ENCODE measurements at regions not wholly inside any gene's neighbourhood (a gene's known extent, or its start where the extent isn't known, plus 50 kb on each side); places are given as distances from the start of the nearest gene placed in this dataset.
"Not testable (repeated sequence)": the region's sequence is repeated elsewhere in the genome, so short reads cannot be mapped to it uniquely, and the experiment has no call there.

DNA sequence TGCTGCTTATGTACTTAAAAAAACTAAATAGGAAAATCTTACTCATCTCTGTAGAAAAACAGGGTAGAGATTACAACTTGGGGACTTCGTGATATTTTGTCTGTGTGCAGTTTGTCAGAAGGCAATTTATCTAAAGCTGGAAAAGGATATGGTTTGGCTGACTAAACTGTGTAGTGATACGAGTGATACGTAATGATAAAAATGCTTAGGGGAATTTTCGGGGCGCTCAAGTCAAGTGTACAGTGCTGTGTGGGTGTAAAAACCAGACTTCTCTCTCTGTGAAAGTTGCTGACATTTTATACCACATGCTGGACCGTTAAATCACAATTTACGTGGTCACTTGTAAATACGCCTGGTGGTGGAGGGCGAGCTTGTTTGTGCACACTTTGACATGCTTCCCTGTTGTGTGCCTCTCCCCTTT is 221.7 kb downstream of the KCNRG start:
- DNase-seq = no peak

DNA sequence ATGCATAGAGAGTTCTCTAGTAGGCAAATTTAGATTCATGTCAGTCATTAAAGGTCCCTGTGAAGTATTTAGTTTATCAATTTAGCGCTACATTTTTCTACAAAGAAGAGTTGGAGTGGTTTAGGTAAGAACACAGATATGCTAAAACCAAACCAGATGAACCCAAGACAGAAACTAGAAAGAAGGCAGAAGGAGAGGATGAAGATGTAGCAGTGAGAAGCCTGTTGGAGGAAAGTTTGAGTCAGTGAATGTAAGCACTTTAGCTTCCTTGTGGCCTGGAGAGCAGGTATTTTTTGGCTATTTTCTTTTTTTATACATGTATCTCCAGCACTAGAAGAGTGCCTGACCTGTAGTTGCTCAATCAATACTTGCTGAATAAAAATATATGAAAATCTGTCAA is 223.7 kb downstream of the KCNRG start:
- no peak for DNase-seq

GRCh38 chr13:50241479-50241878 is 226.2 kb downstream of the KCNRG start:
- DNase-seq = no peak

DNA sequence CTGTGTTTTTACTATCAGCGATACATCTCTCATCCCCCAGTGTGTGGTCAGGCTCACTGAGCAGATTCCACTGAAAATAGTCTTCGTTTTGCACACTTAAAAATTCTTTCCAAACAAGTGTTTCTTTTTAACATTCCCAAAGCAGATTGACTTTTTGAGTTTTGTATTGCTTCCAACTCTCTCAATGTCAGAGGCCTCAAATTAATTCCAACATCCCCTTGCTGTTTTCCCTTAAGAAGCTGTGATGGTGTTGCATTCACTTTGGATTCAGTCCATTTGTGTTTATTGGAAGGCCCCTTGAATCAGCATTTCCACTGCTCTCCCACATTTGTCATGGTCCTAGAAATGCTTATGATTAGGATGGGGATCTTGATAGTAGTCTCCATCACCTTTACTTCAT is 228.7 kb downstream of the KCNRG start:
- DNase-seq = no peak

GRCh38 chr13:50244355-50244712 is 229.1 kb downstream of the KCNRG start:
- DNase-seq = no peak

DNA sequence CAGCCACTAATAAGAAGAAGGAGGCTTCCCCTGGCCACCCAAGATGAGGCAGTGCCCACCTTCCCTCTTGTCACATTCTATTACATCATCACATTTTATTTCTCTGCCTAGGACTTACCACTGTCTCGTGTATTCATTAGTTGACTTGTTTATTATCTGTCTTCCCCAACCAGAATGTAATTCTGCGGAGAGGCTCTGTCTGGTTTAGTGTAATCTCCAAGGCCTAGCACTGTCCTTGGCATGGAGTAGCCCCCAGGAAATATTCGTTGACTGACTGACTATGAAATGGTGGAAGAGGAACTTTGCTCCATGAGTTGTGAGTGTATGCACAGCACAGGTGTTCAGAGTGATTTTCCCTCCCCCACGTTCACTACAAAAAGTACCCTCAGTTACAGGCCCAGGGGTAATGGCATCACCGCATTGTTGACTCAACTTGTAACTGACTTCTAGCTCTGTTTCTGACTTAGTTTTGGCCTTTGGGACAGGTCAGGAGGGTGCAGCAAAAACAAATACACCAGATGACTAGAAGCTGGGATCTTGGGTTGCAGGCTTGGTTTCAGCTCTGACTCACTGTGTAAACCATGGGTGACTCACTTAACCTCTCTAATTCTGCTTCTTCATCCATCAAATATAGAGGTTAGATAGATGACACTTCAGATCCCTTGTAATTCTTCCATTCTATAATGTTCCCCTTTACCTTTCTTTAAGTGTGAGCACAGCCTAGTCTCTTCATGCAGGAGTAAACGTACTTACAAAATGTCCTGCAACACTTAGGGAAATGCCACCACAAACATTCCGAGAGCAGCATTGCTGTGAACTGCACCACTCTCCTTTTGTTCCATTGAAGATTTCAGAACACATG is 229.7 kb downstream of the KCNRG start:
- peak; percentile 91 for DNase-seq

DNA sequence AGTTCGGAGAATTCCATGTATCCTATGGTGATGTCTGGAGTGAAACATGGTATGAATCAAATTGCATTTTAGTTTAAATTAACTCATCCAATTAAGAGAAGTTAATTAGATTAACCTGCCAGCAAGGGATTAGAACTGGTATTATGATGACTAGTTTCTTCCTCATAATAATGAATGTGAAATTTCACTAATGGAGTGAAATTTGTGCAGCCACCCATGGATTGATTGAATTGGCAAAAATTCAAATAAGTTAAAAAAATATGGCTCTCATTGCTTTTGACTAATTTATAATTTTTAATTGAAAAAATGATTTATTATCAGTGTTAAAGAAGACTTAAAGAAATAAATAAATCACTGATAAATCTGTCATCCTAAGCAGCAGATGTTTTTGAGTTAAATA is 232.0 kb downstream of the KCNRG start:
- DNase-seq = no peak

DNA sequence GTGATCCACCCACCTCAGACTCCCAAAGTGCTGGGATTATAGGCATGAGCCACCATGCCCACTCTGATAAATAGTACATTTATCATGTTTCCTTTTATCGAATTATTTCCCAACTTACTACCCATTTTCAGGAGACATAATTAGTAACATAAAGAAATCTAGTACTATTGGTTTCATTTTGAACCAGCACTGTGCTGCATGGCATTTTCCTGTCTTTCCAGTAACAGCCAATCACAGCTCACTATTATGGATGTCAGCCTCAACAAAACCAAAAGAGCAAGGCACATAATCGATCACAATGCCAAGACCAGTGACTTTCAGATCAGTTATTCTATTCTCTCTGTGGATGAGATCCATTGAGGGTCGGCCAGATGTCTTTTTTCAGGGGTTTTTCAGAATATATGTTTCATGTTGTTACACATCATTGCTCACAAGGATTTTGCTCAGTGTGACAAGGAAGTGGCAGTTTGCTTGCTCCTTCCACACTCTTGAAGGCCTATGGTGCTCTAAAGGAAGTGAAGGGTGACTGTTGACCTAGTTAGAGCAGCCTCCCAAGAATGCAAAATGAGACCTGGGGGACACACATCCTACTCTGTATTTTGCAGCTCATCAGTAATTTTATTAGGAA is 233.4 kb downstream of the KCNRG start:
- no peak for DNase-seq

DNA sequence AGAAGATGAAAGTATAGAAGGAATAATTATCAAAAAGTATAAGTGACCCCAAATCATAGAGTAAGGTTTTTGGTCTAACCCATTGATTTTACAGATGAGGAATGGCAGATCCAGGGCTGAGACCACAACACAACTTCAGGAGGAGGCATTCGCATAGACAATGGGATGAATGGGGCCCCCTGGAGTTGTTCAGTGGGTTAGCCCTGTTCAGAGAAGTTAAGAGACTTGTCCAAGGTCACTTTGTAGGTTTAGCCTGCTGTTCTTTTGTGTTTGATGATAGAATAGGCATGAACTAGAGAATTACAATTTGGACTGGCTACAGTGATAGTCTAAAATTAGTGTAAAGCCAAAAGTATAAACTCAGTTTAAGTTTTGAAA is 233.9 kb downstream of the KCNRG start:
- no peak for DNase-seq

GRCh38 chr13:50250401-50250800 is 235.2 kb downstream of the KCNRG start:
- DNase-seq = no peak

GRCh38 chr13:50255639-50256038 is 240.4 kb downstream of the KCNRG start:
- no peak for DNase-seq

DNA sequence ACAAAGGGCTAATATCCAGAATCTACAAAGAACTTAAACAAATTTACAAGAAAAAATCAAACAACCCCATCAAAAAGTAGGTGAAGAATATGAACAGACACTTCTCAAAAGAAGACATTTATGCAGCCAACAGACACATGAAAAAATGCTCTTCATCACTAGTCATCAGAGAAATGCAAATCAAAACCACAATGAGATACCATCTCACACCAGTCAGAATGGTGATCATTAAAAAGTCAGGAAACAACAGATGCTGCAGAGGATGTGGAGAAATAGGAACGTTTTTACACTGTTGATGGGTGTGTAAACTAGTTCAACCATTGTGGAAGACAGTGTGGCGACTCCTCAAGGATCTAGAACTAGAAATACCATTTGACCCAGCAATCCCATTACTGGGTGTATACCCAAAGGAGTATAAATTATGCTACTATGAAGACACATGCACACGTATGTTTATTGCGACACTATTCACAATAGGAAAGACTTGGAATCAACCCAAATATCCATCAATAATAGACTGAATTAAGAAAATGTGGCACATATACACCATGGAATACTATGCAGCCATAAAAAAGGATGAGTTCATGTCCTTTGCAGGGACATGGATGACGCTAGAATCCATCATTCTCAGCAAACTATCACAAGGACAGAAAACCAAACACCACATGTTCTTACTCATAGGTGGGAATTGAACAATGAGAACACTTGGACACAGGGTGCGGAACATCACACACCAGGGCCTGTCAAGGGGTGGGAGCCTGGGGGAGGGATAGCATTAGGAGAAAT is 241.5 kb downstream of the KCNRG start:
- DNase-seq = not testable (repeated sequence)

- no peak for DNase-seq
Observed at GRCh38 chr13:50257646-50258045, 242.4 kb downstream of the KCNRG start.

DNA sequence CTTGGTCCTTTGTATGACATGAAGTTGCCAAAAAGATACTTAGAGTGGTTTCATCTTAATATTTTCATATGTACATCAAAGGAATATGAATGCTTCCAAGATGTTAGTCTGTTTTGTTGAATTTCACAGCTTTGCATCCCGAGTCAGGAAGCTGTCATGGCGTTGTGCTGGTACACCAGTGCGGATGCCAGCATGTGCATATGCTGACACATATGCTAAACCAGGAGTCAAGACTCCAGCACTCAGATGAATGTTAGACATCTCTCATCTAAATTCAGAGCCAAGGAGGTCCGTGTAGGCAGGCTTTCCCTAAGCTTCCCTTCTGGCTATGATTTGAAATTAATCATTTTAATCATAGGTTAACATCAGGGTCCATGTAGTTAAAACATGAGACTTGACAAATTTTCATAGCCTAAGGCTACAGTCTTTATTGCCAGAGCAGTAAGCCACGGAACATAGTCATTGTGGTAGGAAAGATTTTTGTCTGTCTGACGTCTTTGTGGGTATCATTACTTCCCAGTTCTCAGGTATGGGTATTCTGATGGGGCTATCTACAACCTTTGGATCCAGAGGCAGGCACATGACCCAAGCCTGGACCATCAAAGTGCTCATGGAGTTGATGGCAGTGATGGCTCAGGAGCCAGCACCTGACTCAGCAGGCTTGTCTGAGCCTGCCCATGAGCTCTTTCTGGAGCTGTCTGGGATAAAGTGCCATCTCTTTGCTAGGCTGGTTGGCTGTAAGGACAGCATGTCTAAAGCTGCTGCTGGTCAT is 246.1 kb downstream of the KCNRG start:
- DNase-seq = no peak

- DNase-seq = no peak
Observed at GRCh38 chr13:50267066-50267465, 251.8 kb downstream of the KCNRG start.

DNA sequence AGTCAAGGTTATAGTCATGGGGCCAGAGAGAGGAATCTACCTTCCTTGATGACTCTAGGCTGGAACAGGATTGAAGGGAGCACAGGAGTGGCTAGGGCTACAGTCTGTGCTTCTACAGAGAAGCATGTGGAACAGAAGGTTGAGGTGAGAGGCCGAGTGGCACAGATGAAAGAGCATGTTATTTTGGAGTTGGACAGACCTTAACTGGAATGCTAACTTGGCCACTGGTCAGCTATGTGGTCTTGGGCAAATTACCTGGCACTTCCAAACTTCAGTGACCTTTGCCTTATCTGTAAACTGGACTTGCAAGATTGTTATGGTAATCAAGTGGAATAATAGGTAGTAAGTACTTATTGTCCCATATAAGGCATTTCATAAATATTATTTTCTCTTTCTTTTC is 252.7 kb downstream of the KCNRG start:
- DNase-seq = no peak

DNA sequence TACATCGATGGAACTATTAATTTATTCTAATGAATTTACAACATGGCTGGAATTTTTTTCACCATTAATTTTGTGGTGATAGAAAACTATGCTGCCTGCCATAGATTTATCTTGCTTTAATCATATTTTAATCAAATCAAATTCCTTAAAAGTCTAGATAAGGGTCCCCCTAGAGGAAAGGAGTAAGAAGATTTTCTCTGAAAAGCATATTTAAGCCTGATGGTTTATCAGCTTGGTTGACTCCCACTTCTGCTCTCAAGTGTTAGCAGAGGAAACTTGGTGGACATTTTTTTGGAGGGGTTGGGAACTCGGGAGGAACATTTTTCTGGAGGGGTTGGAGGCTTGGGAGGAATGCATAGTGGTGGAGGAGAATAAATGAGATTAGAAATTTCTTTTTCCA is 253.3 kb downstream of the KCNRG start:
- DNase-seq = no peak

DNA sequence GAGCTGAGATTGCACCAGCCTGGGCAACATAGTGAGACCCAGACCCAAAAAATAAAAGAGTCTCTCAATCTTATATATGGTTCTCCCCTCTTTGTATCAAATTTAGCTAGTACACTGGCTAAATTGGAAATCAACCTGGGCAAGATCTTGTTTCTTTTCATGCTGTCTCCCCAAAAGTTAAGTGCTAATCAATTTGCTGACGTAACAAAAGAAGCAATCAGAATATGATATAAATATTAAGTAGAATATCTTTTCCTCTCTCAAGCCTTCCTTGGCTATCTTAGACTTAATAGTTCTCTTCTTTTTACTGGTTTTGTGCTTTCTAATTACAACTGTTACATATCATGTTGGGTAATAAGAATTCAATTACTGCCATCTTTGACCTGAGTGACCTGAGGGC is 258.9 kb downstream of the KCNRG start:
- no peak for DNase-seq

- no peak for DNase-seq
Observed at GRCh38 chr13:50275392-50276063, 260.3 kb downstream of the KCNRG start.

DNA sequence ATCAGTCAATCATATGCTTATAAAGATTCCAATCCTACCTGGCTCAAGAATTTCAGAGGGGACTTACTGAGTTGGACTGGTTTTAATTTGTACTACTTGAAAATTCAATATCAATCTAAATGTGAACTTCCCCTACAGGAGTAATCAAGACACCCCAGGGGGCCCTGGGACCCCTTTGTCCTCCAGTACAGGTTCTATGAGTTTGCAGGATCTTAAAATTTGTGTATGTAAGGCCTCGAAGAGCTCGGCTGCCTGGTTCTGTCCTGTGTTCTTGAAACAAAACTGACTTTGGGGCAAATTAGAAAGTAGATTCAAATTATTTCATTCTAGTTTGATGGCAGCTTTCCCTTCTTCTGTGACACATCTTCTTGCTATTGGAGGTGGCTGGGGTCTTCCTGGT is 261.3 kb downstream of the KCNRG start:
- DNase-seq = no peak

DNA sequence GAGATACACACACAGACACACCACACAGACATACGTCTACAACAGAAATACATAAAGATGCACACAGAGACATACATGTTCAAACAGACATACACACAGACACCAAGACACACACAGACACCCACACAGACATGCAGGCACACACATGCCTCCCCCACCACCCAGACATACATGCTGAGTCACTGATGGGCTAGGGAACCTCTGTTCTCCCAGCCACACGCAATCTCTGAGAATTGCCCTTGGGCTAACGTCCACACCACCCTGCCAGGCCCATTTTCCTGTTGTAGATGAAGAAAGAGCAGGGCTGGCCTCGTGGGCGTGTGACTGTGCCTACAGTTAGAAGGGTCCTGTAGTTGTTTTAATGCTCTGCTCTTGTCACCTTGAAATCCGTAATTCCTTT is 261.9 kb downstream of the KCNRG start:
- no peak for DNase-seq

- no peak for DNase-seq
Observed at GRCh38 chr13:50277906-50278305, 262.7 kb downstream of the KCNRG start.

All from EL (cell line).